ENCODE measurements at regions not wholly inside any gene's neighbourhood (a gene's known extent, or its start where the extent isn't known, plus 50 kb on each side); places are given as distances from the start of the nearest gene placed in this dataset.

DNA sequence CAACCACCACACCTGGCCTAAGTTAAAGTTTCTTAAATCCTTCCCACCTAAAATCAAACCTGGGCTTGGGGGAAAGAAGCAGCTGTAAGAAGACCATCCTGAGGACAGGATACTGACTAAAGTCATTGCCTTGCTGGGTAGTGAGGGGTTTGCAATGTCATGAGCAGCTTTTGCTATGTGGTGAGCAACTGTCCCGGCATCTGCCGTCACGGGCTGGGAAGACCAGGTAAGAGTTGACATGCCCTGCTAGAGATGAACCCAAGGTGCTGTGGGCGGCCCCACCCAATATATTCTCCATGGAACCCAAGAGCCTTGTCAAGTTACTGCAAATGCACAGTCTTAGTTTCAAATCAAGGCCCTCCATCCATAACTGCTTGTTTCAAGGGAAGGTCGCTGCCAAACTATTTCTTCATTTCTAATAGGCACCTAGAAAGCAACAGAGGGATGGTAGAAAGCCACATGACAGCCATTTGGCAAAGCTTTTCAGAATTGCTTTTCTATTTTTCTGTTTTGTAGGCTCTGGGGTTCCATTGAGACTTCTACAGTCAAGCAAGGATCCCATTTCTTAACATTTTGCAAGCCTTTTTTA lies 357.8 kb upstream of the JARID2 start:
- no peak for TF ChIP-seq SMC3 (conservative IDR thresholded peaks at IDR 0.05; ENCODE audit: poor library complexity)
- TF ChIP-seq POLR2AphosphoS5 (IDR thresholded peaks at IDR 0.05), result no peak
- TF ChIP-seq, protein P1, sequence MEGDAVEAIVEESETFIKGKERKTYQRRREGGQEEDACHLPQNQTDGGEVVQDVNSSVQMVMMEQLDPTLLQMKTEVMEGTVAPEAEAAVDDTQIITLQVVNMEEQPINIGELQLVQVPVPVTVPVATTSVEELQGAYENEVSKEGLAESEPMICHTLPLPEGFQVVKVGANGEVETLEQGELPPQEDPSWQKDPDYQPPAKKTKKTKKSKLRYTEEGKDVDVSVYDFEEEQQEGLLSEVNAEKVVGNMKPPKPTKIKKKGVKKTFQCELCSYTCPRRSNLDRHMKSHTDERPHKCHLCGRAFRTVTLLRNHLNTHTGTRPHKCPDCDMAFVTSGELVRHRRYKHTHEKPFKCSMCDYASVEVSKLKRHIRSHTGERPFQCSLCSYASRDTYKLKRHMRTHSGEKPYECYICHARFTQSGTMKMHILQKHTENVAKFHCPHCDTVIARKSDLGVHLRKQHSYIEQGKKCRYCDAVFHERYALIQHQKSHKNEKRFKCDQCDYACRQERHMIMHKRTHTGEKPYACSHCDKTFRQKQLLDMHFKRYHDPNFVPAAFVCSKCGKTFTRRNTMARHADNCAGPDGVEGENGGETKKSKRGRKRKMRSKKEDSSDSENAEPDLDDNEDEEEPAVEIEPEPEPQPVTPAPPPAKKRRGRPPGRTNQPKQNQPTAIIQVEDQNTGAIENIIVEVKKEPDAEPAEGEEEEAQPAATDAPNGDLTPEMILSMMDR (IDR thresholded peaks at IDR 0.05; ENCODE audit: poor library complexity, severe bottlenecking), result no peak
- no peak for TF ChIP-seq EZH2 (IDR thresholded peaks at IDR 0.05; ENCODE audit: borderline replicate concordance, insufficient read depth, low read length, poor library complexity, severe bottlenecking)
- no peak for TF ChIP-seq MXI1 (conservative IDR thresholded peaks at IDR 0.05; ENCODE audit: poor library complexity, severe bottlenecking)
- TF ChIP-seq EP300 (conservative IDR thresholded peaks at IDR 0.05; ENCODE audit: poor library complexity, severe bottlenecking), result no peak
- no peak for TF ChIP-seq RAD21 (conservative IDR thresholded peaks at IDR 0.05)
